G401 (cell line): ENCODE measurements at regions not wholly inside any gene's neighbourhood (a gene's known extent, or its start where the extent isn't known, plus 50 kb on each side); places are given as distances from the start of the nearest gene placed in this dataset.

ENCODE experiments used
- DNase-seq: peaks from one replicate; pipeline ENCODE4 v3.0.0-alpha.2; 2015; ENCODE audit warnings: low spot score
- in situ Hi-C: cut with HindIII; loops from 2 replicates; pipeline ENCODE4 v1.10.0; 2016; ENCODE audit warnings: low sequenced_read_pairs, mixed read lengths

GRCh38 chr15:62426387-62426956, 261.4 kb upstream of the C2CD4B start:
- in situ Hi-C loops, result no loop called here
- no peak for DNase-seq

DNA sequence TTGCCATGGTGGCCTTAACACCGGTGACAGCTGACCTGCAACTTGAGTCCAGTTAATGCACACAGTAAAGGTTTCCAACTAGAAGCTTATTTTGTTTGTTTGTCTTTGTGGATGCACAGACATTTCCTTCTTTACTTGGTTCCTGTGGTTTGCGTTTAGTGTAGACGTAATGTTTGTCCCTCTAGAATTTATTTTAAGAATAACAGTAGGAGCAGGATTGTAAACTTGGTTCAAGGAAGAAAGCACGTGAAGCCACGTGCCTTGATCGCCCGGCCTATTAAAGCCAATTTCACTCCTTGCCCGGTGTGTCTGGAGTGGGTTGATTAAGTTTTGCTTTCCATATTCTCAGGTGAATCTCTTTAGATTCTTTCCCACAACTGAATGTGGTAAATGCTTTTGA, 263.2 kb upstream of the C2CD4B start:
- DNase-seq, result no peak
- in situ Hi-C loops, result no loop called here

- in situ Hi-C loops, result no loop called here
- DNase-seq, result no peak
Observed at GRCh38 chr15:62428851-62429598, 263.9 kb upstream of the C2CD4B start.

GRCh38 chr15:62430056-62430455, 265.0 kb upstream of the C2CD4B start:
- in situ Hi-C loops, result no loop called here
- DNase-seq, result no peak

GRCh38 chr15:62430552-62430951, 265.5 kb upstream of the C2CD4B start:
- in situ Hi-C loops, result no loop called here
- no peak for DNase-seq

- in situ Hi-C loops, result no loop called here
- DNase-seq, result no peak
Observed at GRCh38 chr15:62431008-62431797, 266.1 kb upstream of the C2CD4B start.

DNA sequence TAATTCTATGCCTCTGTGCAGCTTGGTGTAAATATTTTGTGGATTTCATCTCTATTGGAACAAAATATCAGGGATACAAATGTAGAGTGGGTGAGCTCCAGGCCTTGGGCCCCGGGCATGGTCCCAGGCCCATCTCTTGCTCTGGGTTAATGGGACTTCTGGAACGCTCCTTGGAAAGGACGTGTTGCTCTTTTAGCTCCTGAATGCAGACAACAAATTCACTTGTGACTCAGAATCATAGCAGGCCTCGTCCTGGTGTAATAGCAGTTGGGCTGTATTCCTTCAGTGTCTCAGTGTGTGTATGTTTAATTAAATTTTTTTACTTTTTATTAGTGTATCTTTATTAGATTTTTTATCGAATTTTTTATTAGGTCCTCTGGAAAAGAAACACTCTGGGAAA, 266.7 kb upstream of the C2CD4B start:
- DNase-seq, result no peak
- in situ Hi-C loops, result no loop called here

GRCh38 chr15:62432702-62433398, 267.8 kb upstream of the C2CD4B start:
- in situ Hi-C loops, result no loop called here
- DNase-seq, result no peak

GRCh38 chr15:62436235-62436634, 271.1 kb upstream of the C2CD4B start:
- DNase-seq, result no peak
- in situ Hi-C loops, result no loop called here

DNA sequence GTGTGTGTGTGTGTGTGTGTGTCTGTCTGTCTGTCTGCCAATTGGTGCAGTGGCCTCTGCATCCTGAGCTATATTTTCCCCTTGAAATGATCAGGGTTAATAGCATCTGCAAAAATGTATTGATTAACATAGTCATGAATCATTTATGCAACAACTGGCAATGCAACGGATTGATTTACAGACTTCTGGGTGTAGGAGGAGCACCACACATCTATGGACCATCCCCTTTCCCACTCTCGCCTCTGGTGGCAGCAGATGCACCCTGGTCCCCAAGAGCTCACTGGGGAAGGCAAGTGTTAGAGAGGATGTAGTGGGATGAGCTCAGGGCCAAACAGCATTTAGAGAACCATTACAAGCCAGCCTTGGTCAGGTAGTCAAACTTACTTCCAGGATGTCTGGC, 272.7 kb upstream of the C2CD4B start:
- no peak for DNase-seq
- in situ Hi-C loops, result no loop called here

DNA sequence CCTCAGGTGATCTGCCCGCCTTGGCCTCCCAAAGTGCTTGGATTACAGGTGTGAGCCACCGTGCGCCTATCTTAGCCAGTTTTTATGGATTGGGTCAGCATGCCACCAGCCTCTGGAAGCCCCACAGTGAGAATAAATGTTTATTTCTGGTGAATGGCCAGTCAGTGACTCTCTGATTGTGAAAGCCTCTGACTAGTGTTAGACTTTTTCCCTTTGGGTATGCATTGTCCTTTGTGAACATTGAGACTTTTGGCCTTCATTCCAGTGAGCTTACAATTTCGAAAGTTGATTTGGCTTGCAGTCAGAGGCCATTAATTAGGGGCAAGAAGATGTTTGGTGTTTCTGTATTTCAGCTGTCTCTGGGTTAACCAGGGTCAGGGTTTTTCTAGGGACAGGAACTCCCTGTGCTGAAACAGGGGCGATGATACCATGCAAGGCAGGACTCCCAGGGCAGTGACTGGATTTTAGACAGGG, 274.5 kb upstream of the C2CD4B start:
- no peak for DNase-seq
- in situ Hi-C loops, result no loop called here

DNA sequence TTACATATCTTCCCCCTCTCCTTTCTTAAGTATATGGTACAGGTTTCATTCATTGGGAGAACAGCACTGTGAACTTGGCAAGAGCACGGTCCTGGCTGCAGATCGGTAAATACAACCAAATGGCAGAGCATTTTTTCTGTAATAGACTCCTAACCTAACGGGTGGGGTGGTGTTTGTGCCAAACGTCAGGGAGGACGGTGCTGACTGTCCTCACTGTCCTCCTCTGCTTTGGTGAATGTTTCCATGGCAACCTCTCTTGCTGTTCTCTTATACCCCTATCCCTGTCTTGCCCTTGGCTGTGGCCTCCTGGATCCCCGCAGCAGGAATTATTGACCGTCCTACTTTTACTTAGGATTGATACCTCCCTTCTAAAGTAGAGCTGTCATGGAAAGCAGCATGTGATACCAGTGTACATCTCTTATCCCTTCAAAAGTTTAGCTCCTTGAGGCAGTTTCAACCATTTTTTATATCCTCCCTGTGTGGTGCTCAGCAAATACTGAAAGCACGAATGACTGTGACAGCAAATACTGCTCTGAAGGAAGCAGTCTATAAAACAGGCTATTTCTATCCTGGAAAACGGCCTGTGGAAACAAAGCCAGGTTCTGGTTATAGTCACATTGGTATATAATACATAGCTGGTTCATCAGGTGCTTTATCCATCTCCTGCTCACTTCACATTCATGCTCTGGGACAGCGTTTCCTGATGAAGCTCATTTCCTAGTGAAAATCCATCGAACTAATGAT, 275.4 kb upstream of the C2CD4B start:
- in situ Hi-C loops, result no loop called here
- peak; percentile 82 for DNase-seq

GRCh38 chr15:62444104-62445022, 279.3 kb upstream of the C2CD4B start:
- no peak for DNase-seq
- in situ Hi-C loops, result no loop called here

GRCh38 chr15:62445244-62445643, 280.2 kb upstream of the C2CD4B start:
- in situ Hi-C loops, result no loop called here
- no peak for DNase-seq

DNA sequence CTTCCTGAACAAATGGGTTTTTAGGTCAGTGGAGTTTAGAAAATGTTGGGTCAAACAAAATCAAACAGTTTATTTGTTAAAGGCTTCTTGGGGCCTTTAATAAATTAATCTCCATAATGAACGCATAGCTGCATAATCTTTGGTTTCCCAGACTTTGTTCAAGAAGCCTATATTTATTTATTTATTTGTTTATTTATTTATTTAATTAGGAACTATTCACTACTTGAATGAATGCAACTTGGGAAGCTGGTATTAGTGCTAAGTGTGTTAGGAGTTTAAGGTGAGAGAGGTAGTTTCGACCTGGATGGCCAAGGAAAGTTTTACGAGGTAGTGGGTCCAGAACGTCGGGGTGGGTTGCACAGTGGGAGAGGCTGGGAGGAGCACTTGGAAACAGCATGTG, 281.9 kb upstream of the C2CD4B start:
- no peak for DNase-seq

DNA sequence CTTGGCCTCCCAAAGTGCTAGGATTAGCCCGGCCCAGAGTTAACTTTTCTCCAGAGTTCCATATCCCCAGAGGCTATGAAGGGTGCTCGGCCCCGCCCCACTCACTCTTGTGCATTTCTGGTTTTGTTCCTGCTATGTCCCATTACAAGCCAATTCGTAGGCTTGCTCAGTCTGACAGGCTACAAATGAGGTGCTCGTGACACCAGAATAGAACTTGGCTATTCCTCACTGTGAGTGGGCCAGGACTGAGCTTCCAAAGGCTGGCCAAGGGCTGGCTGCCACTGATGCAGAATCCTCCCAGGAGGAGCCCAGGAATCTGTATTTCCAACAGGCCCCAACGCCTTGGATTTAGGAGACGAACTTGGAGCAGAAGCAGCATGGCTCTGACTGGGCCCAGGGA, 282.7 kb upstream of the C2CD4B start:
- in situ Hi-C loops, result no loop called here
- no peak for DNase-seq

More for the DNA sequence above, 281.9 kb upstream of the C2CD4B start:
- in situ Hi-C loops, result no loop called here

- in situ Hi-C loops, result no loop called here
- DNase-seq, result no peak
Observed at GRCh38 chr15:62449638-62450037, 284.6 kb upstream of the C2CD4B start.

GRCh38 chr15:62450061-62450460, 285.0 kb upstream of the C2CD4B start:
- DNase-seq, result no peak
- in situ Hi-C loops, result no loop called here
